SK-N-SH treated with all-trans-retinoic acid at 6 μM for 48 hours (cell line): ENCODE measurements at regions not wholly inside any gene's neighbourhood (a gene's known extent, or its start where the extent isn't known, plus 50 kb on each side); places are given as distances from the start of the nearest gene placed in this dataset.

Source experiments
- ATAC-seq: fragments of 200-7000 bp; cut with Tn5 transposase; 3 replicates; pipeline ENCODE4 v1.9.1; 2020; ENCODE audit warnings: mild to moderate bottlenecking, moderate library complexity
- ARNTL ChIP-seq: fragments of 450-650 bp; formaldehyde crosslinking; IDR thresholded peaks from 2 replicates; pipeline ENCODE4 v1.5.0; 2020; ENCODE audit warnings: low read depth, mild to moderate bottlenecking, moderate library complexity, borderline replicate concordance
- BACH2 ChIP-seq: fragments of 250-450 bp; sonication (Bioruptor Pico); IDR thresholded peaks from 2 replicates; pipeline ENCODE4 v1.9.0; 2021; ENCODE audit warnings: mild to moderate bottlenecking, borderline replicate concordance
- CREB5 ChIP-seq: fragments of 250-450 bp; sonication (Bioruptor Pico); IDR thresholded peaks from 2 replicates; pipeline ENCODE4 v1.5.1; 2020; ENCODE audit warnings: low read depth, mild to moderate bottlenecking, moderate library complexity
- CSDC2 ChIP-seq: fragments of 250-450 bp; sonication (Bioruptor Pico); IDR thresholded peaks from 2 replicates; pipeline ENCODE4 v1.5.0; 2020; ENCODE audit warnings: mild to moderate bottlenecking, moderate library complexity
- ESRRG ChIP-seq: fragments of 250-450 bp; sonication (Bioruptor Pico); IDR thresholded peaks from 2 replicates; pipeline ENCODE4 v1.6.1; 2021; ENCODE audit warnings: mild to moderate bottlenecking
- GLIS3 ChIP-seq: fragments of 250-450 bp; sonication (Bioruptor Pico); IDR thresholded peaks from 2 replicates; pipeline ENCODE4 v1.5.0; 2020; ENCODE audit warnings: mild to moderate bottlenecking, moderate library complexity
- ISL1 ChIP-seq: fragments of 250-450 bp; sonication (Bioruptor Pico); IDR thresholded peaks from 2 replicates; pipeline ENCODE4 v2.1.2; 2022; ENCODE audit warnings: mild to moderate bottlenecking, moderate library complexity
- OSR1 ChIP-seq: fragments of 250-450 bp; sonication (Bioruptor Pico); IDR thresholded peaks from 2 replicates; pipeline ENCODE4 v1.8.0; 2022; ENCODE audit warnings: moderate library complexity, mild to moderate bottlenecking, inconsistent platforms
- PPARA ChIP-seq: fragments of 250-450 bp; sonication (Bioruptor Pico); IDR thresholded peaks from 2 replicates; pipeline ENCODE4 v1.5.0; 2020; ENCODE audit warnings: mild to moderate bottlenecking, borderline replicate concordance
- RARB ChIP-seq: fragments of 250-450 bp; sonication (Bioruptor Pico); IDR thresholded peaks from 2 replicates; pipeline ENCODE4 v1.8.0; 2021; ENCODE audit warnings: mild to moderate bottlenecking, moderate library complexity
- SNAI2 ChIP-seq: fragments of 250-450 bp; sonication (Bioruptor Pico); IDR thresholded peaks from 2 replicates; pipeline ENCODE4 v1.5.0; 2020; ENCODE audit warnings: mild to moderate bottlenecking, moderate library complexity
- TCF4 ChIP-seq: fragments of 250-450 bp; sonication (Bioruptor Pico); IDR thresholded peaks from 2 replicates; pipeline ENCODE4 v1.8.0; 2021; ENCODE audit warnings: mild to moderate bottlenecking, moderate library complexity, borderline replicate concordance
- TOX ChIP-seq: fragments of 250-450 bp; sonication (Bioruptor Pico); IDR thresholded peaks from 2 replicates; pipeline ENCODE4 v1.8.0; 2021; ENCODE audit warnings: mild to moderate bottlenecking, moderate library complexity, borderline replicate concordance
- ZC3H10 ChIP-seq: fragments of 250-450 bp; sonication (Bioruptor Pico); IDR thresholded peaks from 2 replicates; pipeline ENCODE4 v1.5.1; 2021; ENCODE audit warnings: mild to moderate bottlenecking, moderate library complexity
- ZFP3 ChIP-seq: fragments of 250-450 bp; sonication (Bioruptor Pico); IDR thresholded peaks from 2 replicates; pipeline ENCODE4 v1.5.0; 2020; ENCODE audit warnings: mild to moderate bottlenecking, moderate library complexity
- ZNF565 ChIP-seq: fragments of 450-650 bp; formaldehyde crosslinking; conservative IDR thresholded peaks from 2 replicates; pipeline ENCODE4 v1.5.0; 2020; ENCODE audit warnings: low read depth, mild to moderate bottlenecking, moderate library complexity
- ZNF70 ChIP-seq: fragments of 450-650 bp; formaldehyde crosslinking; IDR thresholded peaks from 2 replicates; pipeline ENCODE4 v1.5.0; 2020; ENCODE audit warnings: mild to moderate bottlenecking, moderate library complexity
- ZNF8 ChIP-seq: fragments of 450-650 bp; formaldehyde crosslinking; IDR thresholded peaks from 2 replicates; pipeline ENCODE4 v1.5.0; 2020; ENCODE audit warnings: mild to moderate bottlenecking, moderate library complexity
- TF ChIP-seq, protein P1 (sequence below): fragments of 250-450 bp; sonication (Bioruptor Pico); IDR thresholded peaks from 2 replicates; pipeline ENCODE4 v1.5.1; 2021; ENCODE audit warnings: mild to moderate bottlenecking, moderate library complexity
- TF ChIP-seq, protein P2 (sequence below): fragments of 250-450 bp; sonication (Bioruptor Pico); IDR thresholded peaks from 2 replicates; pipeline ENCODE4 v1.5.0; 2020; ENCODE audit warnings: mild to moderate bottlenecking, moderate library complexity
- TF ChIP-seq, protein P3 (sequence below): fragments of 250-450 bp; sonication (Bioruptor Pico); IDR thresholded peaks from 2 replicates; pipeline ENCODE4 v1.8.0; 2020; ENCODE audit warnings: mild to moderate bottlenecking, moderate library complexity, borderline replicate concordance
- TF ChIP-seq, protein P4 (sequence below): fragments of 250-450 bp; sonication (Bioruptor Pico); IDR thresholded peaks from 2 replicates; pipeline ENCODE4 v1.8.0; 2021; ENCODE audit warnings: low read depth, mild to moderate bottlenecking, moderate library complexity, borderline replicate concordance

DNA sequence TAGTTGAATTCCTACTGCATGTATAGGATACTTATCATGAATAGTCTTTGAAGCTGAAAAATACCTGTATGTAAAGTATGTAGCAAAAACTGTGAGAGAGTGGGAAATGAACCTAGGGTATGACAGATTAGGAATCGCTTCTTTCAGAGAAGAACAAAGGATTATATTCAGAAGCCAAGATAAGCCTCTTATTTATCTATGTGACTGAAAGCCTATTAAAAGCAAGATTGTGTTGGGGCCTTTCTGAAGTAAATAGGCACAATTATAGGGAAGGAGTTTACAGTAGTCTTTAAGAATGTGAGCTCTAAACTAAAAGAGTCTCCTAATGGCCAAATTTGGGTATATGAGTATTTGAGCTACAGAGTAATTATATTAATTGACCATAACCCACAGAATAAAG, 102.1 kb downstream of the MTERF1 start:
- TF ChIP-seq BACH2 (CRISPR knock-in tag) (no peak), ESRRG (CRISPR knock-in tag) (no peak)
- ATAC-seq: no peak

- ATAC-seq: no peak
- TF ChIP-seq SNAI2 (CRISPR knock-in tag): no peak
These were observed 100.0 kb downstream of the MTERF1 start for GRCh38 chr7:91780521-91780920.

DNA sequence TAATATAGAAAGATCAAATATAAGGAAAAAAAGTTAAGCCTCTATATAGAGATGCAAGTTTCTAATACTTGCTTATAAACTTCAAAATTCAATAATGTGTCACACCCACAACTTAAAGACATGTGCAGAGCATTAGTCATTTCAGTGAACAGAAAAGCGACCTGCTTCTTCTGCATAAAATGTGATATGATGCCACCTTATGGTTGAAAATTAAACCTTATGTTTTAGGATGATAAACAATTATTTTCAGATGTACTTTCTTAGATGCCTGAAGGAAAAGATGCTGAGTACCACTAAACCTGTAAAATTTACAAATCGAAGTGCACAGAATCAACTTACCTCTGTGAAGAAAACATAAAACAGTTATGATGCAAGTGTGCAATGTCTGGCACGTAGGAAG, 96.0 kb downstream of the MTERF1 start:
- ATAC-seq: peak; percentile 84
- TF ChIP-seq TCF4 (CRISPR knock-in tag) (no peak), CREB5 (CRISPR knock-in tag) (no peak), ISL1 (CRISPR knock-in tag) (no peak), ZNF70 (CRISPR knock-in tag) (no peak), ZNF8 (CRISPR knock-in tag) (no peak), ZNF565 (CRISPR knock-in tag) (no peak), ZC3H10 (CRISPR knock-in tag) (no peak), ARNTL (CRISPR knock-in tag) (no peak), CSDC2 (CRISPR knock-in tag) (no peak), BACH2 (CRISPR knock-in tag) (no peak), ESRRG (CRISPR knock-in tag) (no peak), TOX (CRISPR knock-in tag) (no peak), GLIS3 (CRISPR knock-in tag) (no peak)
- TF ChIP-seq, protein P1, sequence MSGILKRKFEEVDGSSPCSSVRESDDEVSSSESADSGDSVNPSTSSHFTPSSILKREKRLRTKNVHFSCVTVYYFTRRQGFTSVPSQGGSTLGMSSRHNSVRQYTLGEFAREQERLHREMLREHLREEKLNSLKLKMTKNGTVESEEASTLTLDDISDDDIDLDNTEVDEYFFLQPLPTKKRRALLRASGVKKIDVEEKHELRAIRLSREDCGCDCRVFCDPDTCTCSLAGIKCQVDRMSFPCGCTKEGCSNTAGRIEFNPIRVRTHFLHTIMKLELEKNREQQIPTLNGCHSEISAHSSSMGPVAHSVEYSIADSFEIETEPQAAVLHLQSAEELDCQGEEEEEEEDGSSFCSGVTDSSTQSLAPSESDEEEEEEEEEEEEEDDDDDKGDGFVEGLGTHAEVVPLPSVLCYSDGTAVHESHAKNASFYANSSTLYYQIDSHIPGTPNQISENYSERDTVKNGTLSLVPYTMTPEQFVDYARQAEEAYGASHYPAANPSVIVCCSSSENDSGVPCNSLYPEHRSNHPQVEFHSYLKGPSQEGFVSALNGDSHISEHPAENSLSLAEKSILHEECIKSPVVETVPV: no peak
- TF ChIP-seq, protein P2, sequence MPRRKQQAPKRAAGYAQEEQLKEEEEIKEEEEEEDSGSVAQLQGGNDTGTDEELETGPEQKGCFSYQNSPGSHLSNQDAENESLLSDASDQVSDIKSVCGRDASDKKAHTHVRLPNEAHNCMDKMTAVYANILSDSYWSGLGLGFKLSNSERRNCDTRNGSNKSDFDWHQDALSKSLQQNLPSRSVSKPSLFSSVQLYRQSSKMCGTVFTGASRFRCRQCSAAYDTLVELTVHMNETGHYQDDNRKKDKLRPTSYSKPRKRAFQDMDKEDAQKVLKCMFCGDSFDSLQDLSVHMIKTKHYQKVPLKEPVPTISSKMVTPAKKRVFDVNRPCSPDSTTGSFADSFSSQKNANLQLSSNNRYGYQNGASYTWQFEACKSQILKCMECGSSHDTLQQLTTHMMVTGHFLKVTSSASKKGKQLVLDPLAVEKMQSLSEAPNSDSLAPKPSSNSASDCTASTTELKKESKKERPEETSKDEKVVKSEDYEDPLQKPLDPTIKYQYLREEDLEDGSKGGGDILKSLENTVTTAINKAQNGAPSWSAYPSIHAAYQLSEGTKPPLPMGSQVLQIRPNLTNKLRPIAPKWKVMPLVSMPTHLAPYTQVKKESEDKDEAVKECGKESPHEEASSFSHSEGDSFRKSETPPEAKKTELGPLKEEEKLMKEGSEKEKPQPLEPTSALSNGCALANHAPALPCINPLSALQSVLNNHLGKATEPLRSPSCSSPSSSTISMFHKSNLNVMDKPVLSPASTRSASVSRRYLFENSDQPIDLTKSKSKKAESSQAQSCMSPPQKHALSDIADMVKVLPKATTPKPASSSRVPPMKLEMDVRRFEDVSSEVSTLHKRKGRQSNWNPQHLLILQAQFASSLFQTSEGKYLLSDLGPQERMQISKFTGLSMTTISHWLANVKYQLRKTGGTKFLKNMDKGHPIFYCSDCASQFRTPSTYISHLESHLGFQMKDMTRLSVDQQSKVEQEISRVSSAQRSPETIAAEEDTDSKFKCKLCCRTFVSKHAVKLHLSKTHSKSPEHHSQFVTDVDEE: no peak
- TF ChIP-seq, protein P3, sequence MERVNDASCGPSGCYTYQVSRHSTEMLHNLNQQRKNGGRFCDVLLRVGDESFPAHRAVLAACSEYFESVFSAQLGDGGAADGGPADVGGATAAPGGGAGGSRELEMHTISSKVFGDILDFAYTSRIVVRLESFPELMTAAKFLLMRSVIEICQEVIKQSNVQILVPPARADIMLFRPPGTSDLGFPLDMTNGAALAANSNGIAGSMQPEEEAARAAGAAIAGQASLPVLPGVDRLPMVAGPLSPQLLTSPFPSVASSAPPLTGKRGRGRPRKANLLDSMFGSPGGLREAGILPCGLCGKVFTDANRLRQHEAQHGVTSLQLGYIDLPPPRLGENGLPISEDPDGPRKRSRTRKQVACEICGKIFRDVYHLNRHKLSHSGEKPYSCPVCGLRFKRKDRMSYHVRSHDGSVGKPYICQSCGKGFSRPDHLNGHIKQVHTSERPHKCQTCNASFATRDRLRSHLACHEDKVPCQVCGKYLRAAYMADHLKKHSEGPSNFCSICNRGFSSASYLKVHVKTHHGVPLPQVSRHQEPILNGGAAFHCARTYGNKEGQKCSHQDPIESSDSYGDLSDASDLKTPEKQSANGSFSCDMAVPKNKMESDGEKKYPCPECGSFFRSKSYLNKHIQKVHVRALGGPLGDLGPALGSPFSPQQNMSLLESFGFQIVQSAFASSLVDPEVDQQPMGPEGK (CRISPR knock-in tag): no peak

- no peak for ATAC-seq
- TF ChIP-seq, protein P4, sequence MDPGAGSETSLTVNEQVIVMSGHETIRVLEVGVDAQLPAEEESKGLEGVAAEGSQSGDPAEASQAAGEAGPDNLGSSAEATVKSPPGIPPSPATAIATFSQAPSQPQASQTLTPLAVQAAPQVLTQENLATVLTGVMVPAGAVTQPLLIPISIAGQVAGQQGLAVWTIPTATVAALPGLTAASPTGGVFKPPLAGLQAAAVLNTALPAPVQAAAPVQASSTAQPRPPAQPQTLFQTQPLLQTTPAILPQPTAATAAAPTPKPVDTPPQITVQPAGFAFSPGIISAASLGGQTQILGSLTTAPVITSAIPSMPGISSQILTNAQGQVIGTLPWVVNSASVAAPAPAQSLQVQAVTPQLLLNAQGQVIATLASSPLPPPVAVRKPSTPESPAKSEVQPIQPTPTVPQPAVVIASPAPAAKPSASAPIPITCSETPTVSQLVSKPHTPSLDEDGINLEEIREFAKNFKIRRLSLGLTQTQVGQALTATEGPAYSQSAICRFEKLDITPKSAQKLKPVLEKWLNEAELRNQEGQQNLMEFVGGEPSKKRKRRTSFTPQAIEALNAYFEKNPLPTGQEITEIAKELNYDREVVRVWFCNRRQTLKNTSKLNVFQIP (CRISPR knock-in tag): no peak
- TF ChIP-seq ZFP3 (CRISPR knock-in tag) (no peak), PPARA (no peak), RARB (CRISPR knock-in tag) (no peak), TOX (CRISPR knock-in tag) (no peak), ZNF70 (CRISPR knock-in tag) (no peak), ZNF565 (CRISPR knock-in tag) (no peak), ZNF8 (CRISPR knock-in tag) (no peak), BACH2 (CRISPR knock-in tag) (no peak), OSR1 (CRISPR knock-in tag) (no peak), CSDC2 (CRISPR knock-in tag) (no peak)
- TF ChIP-seq, protein P1: no peak
- TF ChIP-seq, protein P3 (CRISPR knock-in tag): no peak
These were observed 92.6 kb downstream of the MTERF1 start for GRCh38 chr7:91787931-91788330.
